Colonic mucosa (tissue), 4 donors: ENCODE measurements at regions not wholly inside any gene's neighbourhood (a gene's known extent, or its start where the extent isn't known, plus 50 kb on each side); places are given as distances from the start of the nearest gene placed in this dataset.

ENCODE experiments used
- DNase-seq: peaks from one replicate; pipeline ENCODE4 v3.0.0-alpha.2; 2020
- H3K27ac ChIP-seq: fragments of 200-600 bp; one replicate; pipeline ENCODE4 v1.8.0; 2021
- H3K27me3 ChIP-seq: fragments of 200-600 bp; one replicate; pipeline ENCODE4 v1.8.0; 2021
- H3K36me3 ChIP-seq: fragments of 200-600 bp; one replicate; pipeline ENCODE4 v1.8.0; 2021
- H3K4me1 ChIP-seq: fragments of 200-600 bp; one replicate; pipeline ENCODE4 v1.8.0; 2021; ENCODE audit warnings: mild to moderate bottlenecking
- H3K4me3 ChIP-seq: fragments of 200-600 bp; one replicate; pipeline ENCODE4 v1.8.0; 2021
- H3K9ac ChIP-seq, 2 donors: one replicate each; pipeline ENCODE4 v1.7.0; 2013; ENCODE audit warnings: control low read depth in 2 of 2, low read depth in 2 of 2, low read length in 2 of 2
- H3K9me3 ChIP-seq: fragments of 200-600 bp; one replicate; pipeline ENCODE4 v1.8.0; 2021
- intact Hi-C: fragments of 100-400 bp; cut with DNase I; formaldehyde crosslinking; loops from one replicate; pipeline ENCODE4 v1.14.1; 2022
- TF ChIP-seq, protein P1 (sequence below): fragments of 200-600 bp; IDR thresholded peaks from one replicate; pipeline ENCODE4 v1.8.0; 2022; ENCODE audit warnings: antibody characterized with exemption, mild to moderate bottlenecking
- donor health status: healthy.
- donor health status: DM: no; HTN: no; CAD: no.
- donor health status: DM: no; HTN: no; CAD: no.

DNA sequence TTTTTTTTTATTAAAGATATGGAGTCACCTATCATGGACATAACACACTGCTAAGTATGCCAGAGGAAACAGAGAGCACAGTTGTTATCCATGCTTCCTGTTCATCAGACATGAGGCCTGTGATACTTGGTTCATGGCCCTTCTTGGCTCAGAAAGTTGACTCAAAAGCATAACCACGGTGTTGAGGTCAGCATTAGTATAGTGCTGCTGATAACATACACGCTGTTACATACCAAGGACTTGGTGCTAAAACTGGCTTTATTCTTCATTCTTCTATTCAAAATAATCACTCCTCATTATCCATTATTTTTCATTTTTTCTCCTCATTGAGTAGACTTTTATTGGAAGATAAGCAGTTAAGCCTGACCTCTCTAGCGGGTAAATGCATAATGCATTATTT, 464.1 kb downstream of the ADGRL2 start:
- Histone ChIP-seq H3K27ac (no peak overlapping the region), H3K4me1 (no peaks in the 10 kb centered on the region), H3K36me3 (no peaks in the 10 kb centered on the region), H3K9me3 (no peaks in the 10 kb centered on the region), H3K9ac (no peak overlapping the region), H3K27me3 (no peaks in the 10 kb centered on the region), H3K4me3 (no peak overlapping the region)
- no peak for DNase-seq
- intact Hi-C loops = no loop called here
- TF ChIP-seq, protein P1, sequence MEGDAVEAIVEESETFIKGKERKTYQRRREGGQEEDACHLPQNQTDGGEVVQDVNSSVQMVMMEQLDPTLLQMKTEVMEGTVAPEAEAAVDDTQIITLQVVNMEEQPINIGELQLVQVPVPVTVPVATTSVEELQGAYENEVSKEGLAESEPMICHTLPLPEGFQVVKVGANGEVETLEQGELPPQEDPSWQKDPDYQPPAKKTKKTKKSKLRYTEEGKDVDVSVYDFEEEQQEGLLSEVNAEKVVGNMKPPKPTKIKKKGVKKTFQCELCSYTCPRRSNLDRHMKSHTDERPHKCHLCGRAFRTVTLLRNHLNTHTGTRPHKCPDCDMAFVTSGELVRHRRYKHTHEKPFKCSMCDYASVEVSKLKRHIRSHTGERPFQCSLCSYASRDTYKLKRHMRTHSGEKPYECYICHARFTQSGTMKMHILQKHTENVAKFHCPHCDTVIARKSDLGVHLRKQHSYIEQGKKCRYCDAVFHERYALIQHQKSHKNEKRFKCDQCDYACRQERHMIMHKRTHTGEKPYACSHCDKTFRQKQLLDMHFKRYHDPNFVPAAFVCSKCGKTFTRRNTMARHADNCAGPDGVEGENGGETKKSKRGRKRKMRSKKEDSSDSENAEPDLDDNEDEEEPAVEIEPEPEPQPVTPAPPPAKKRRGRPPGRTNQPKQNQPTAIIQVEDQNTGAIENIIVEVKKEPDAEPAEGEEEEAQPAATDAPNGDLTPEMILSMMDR = no peak

GRCh38 chr1:82263396-82263795, 462.7 kb downstream of the ADGRL2 start:
- no peaks in the 10 kb centered on the region for H3K36me3 ChIP-seq
- H3K27ac ChIP-seq = no peak overlapping the region
- no peak overlapping the region for H3K9ac ChIP-seq
- no peaks in the 10 kb centered on the region for H3K9me3 ChIP-seq
- TF ChIP-seq, protein P1 = no peak
- intact Hi-C loops = no loop called here
- H3K27me3 ChIP-seq = no peaks in the 10 kb centered on the region
- H3K4me3 ChIP-seq = no peak overlapping the region
- no peak for DNase-seq
- no peaks in the 10 kb centered on the region for H3K4me1 ChIP-seq

DNA sequence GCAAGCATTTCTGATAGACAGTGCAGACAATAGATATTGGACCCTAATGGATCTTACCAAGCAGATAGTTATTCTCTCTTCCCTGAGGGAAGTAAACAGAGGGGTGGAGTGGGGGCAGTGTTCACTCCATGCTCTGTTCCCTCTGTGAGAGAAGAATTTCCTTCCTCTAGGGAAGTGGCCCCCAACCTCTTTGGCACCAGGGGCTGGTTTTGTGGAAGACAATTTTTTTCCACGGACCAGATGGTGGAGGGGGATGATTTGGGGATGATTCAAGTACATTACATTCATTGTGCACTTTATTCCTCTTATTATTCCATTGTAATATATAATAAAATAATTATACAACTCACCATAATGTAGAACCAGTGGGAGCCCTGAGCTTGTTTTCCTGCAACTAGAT, 459.9 kb downstream of the ADGRL2 start:
- Histone ChIP-seq H3K9me3 (no peaks in the 10 kb centered on the region), H3K4me3 (no peak overlapping the region), H3K9ac (no peak overlapping the region), H3K27ac (no peak overlapping the region), H3K36me3 (no peaks in the 10 kb centered on the region), H3K27me3 (no peaks in the 10 kb centered on the region), H3K4me1 (no peaks in the 10 kb centered on the region)
- TF ChIP-seq, protein P1 = no peak
- intact Hi-C loops = no loop called here
- no peak for DNase-seq

DNA sequence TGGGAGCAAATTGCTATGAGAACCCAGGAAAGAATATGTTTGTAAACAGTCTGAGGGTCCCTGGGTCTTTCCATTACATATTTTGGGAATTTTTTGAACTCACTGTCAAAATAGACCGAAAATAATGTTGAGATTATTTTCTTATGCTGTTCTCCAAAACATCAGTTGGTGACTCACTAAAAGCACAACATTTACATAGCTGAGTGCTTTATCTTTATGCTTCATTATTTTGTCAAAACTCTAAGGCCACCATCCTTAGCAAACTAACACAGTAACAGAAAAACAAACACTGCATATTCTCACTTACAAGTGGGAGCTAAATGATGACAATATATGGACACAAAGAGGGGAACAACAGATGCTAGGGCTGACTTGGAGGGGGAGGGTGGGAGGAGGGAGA, 459.3 kb downstream of the ADGRL2 start:
- Histone ChIP-seq H3K9ac (no peak overlapping the region), H3K27ac (no peak overlapping the region), H3K4me3 (no peak overlapping the region), H3K36me3 (no peaks in the 10 kb centered on the region), H3K9me3 (no peaks in the 10 kb centered on the region), H3K4me1 (no peaks in the 10 kb centered on the region), H3K27me3 (no peaks in the 10 kb centered on the region)
- intact Hi-C loops = no loop called here
- DNase-seq = no peak
- TF ChIP-seq, protein P1 = no peak

DNA sequence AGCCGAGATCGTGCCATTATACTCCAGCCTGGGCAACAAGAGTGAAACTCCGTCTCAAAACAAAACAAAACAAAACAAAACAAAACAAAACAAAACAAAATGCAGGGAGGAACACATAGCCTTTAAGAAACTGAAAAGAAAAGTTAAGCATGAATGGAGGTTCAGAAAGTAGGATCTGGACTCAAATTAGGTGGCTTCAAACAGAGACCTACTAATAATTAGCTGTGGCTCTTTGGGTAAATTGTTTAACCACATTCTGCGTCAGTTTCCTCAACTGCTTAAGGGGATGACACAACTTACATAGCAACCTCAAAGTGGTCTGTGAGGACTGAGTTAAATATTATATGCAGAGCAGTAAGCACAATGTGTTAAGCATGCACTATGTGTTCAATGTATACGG, 458.2 kb downstream of the ADGRL2 start:
- no peaks in the 10 kb centered on the region for H3K4me1 ChIP-seq
- no peaks in the 10 kb centered on the region for H3K27me3 ChIP-seq
- H3K9me3 ChIP-seq = no peaks in the 10 kb centered on the region
- H3K27ac ChIP-seq = no peak overlapping the region
- H3K36me3 ChIP-seq = no peaks in the 10 kb centered on the region
- no peak overlapping the region for H3K9ac ChIP-seq
- TF ChIP-seq, protein P1 = no peak
- H3K4me3 ChIP-seq = no peak overlapping the region
- intact Hi-C loops = no loop called here
- DNase-seq = no peak

GRCh38 chr1:82246050-82246449, 445.3 kb downstream of the ADGRL2 start:
- intact Hi-C loops = no loop called here
- no peaks in the 10 kb centered on the region for H3K36me3 ChIP-seq
- no peak overlapping the region for H3K27ac ChIP-seq
- no peaks in the 10 kb centered on the region for H3K27me3 ChIP-seq
- H3K4me1 ChIP-seq = no peaks in the 10 kb centered on the region
- no peak overlapping the region for H3K4me3 ChIP-seq
- no peak overlapping the region for H3K9ac ChIP-seq
- no peaks in the 10 kb centered on the region for H3K9me3 ChIP-seq
- TF ChIP-seq, protein P1 = no peak
- DNase-seq = no peak
